ENCODE measurements at regions not wholly inside any gene's neighbourhood (a gene's known extent, or its start where the extent isn't known, plus 50 kb on each side); places are given as distances from the start of the nearest gene placed in this dataset.

GRCh38 chr2:139643139-139643538, 862.9 kb upstream of the NXPH2 start:
- no peak for TF ChIP-seq SPI1 (IDR thresholded peaks at IDR 0.05; ENCODE audit: low read depth, low read length)
- no peak for TF ChIP-seq POLR2A (IDR thresholded peaks at IDR 0.05; ENCODE audit: low read depth, low read length)
- TF ChIP-seq POLR2AphosphoS5 (IDR thresholded peaks at IDR 0.05; ENCODE audit: low read depth, low read length) = no peak
- no peak for TF ChIP-seq TAF1 (IDR thresholded peaks at IDR 0.05; ENCODE audit: low read depth, low read length)
- TF ChIP-seq POU2F2 (IDR thresholded peaks at IDR 0.05; ENCODE audit: low read depth, low read length) = no peak

Data from GM12891 (cell line).